SK-N-MC (cell line): ENCODE measurements at regions not wholly inside any gene's neighbourhood (a gene's known extent, or its start where the extent isn't known, plus 50 kb on each side); places are given as distances from the start of the nearest gene placed in this dataset.

ENCODE experiments used
- EZH2 ChIP-seq: fragments of 200-600 bp; sonication (generic); IDR thresholded peaks from one replicate; pipeline ENCODE4 v1.6.1; 2017; ENCODE audit warnings: antibody characterized with exemption
- POLR2AphosphoS5 ChIP-seq: IDR thresholded peaks from 2 replicates; pipeline ENCODE4 v1.6.1; 2012; ENCODE audit warnings: mild to moderate bottlenecking, low read depth, low read length, borderline replicate concordance

- TF ChIP-seq POLR2AphosphoS5, result no peak
- TF ChIP-seq EZH2, result no peak
These were observed 209.9 kb upstream of the HCCS start for GRCh38 chrX:10901290-10901633.
